Activated CD8-positive, alpha-beta T cell treated with anti-CD3 and anti-CD28 coated beads for 36 hours (primary cell): ENCODE measurements at regions not wholly inside any gene's neighbourhood (a gene's known extent, or its start where the extent isn't known, plus 50 kb on each side); places are given as distances from the start of the nearest gene placed in this dataset.
A peak's percentile ranks its signal among the peaks of the same experiment; 100 is the strongest.

ENCODE experiments used
- ATAC-seq: fragments of 200-7000 bp; cut with Tn5 transposase; one replicate; pipeline ENCODE4 v1.10.0; 2021; ENCODE audit warnings: mild to moderate bottlenecking, moderate library complexity
- CTCF ChIA-PET: fragments of 350-600 bp; sonication (Branson Sonifier 250); formaldehyde crosslinking; loops from one replicate; lab custom pipeline; 2021; ENCODE audit warnings: antibody characterized with exemption; lab: Charles Lee
- POLR2A ChIA-PET: fragments of 350-600 bp; sonication (Branson Sonifier 250); formaldehyde crosslinking; loops from one replicate; lab custom pipeline; 2021; ENCODE audit warnings: antibody characterized with exemption; lab: Charles Lee
- DNase-seq: peaks from one replicate; pipeline ENCODE4 v3.0.0-alpha.2; 2020
- H3K27ac Mint-ChIP-seq: one replicate; pipeline ENCODE4 v1.8.0; 2021; ENCODE audit warnings: mild to moderate bottlenecking, mixed read lengths
- H3K27me3 Mint-ChIP-seq: one replicate; pipeline ENCODE4 v1.8.0; 2021; ENCODE audit warnings: mixed read lengths
- H3K36me3 Mint-ChIP-seq: one replicate; pipeline ENCODE4 v1.8.0; 2021; ENCODE audit warnings: low read depth, mixed read lengths
- H3K4me1 Mint-ChIP-seq: one replicate; pipeline ENCODE4 v1.8.0; 2021; ENCODE audit warnings: low read depth, mixed read lengths
- H3K4me3 Mint-ChIP-seq: one replicate; pipeline ENCODE4 v1.8.0; 2021; ENCODE audit warnings: mild to moderate bottlenecking, moderate library complexity, mixed read lengths
- H3K9me3 Mint-ChIP-seq: one replicate; pipeline ENCODE4 v1.8.0; 2021; ENCODE audit warnings: mixed read lengths
- CTCF ChIP-seq: fragments of 200-600 bp; IDR thresholded peaks from one replicate; pipeline ENCODE4 v1.8.0; 2022; ENCODE audit warnings: antibody characterized with exemption, mild to moderate bottlenecking
- intact Hi-C: fragments of 100-400 bp; cut with micrococcal nuclease; formaldehyde crosslinking; loops from one replicate; pipeline ENCODE4 v1.10.0; 2022

- peak; percentile 58 for DNase-seq
- ChIA-PET POLR2A (interaction anchor here (0.9 kb wide), 1 partner anchor 57 kb away, joined by 3 read pairs; no protein-coding TSS in a partner anchor), CTCF (interaction anchor here (0.6 to 0.7 kb wide), 2 partner anchors 21 to 889 kb away, joined by 3 read pairs; no protein-coding TSS in a partner anchor)
- TF ChIP-seq CTCF = no peak
- H3K27me3 Mint-ChIP-seq = no peaks in the 10 kb centered on the region
- no peaks in the 10 kb centered on the region for H3K36me3 Mint-ChIP-seq
- peaks cover 29% of the 10 kb centered on the region for H3K4me1 Mint-ChIP-seq
- intact Hi-C loops = no loop called here
- H3K27ac Mint-ChIP-seq = peak overlapping the region; percentile 61
- H3K4me3 Mint-ChIP-seq = no peak overlapping the region
- ATAC-seq = peak; percentile 95
- H3K9me3 Mint-ChIP-seq = no peaks in the 10 kb centered on the region
Measured at GRCh38 chr10:89861584-89862301, 160.4 kb downstream of the KIF20B start.

- Mint-ChIP-seq H3K4me3 (no peak overlapping the region), H3K27ac (no peak overlapping the region), H3K36me3 (no peaks in the 10 kb centered on the region), H3K4me1 (peaks cover 3% of the 10 kb centered on the region), H3K27me3 (peaks cover 10% of the 10 kb centered on the region), H3K9me3 (no peaks in the 10 kb centered on the region)
- TF ChIP-seq CTCF = no peak
- DNase-seq = no peak
- intact Hi-C loops = no loop called here
- CTCF ChIA-PET = no interaction called here
- POLR2A ChIA-PET = no interaction called here
- no peak for ATAC-seq
Measured at GRCh38 chr10:89867964-89868363, 166.6 kb downstream of the KIF20B start.

- Mint-ChIP-seq H3K4me1 (no peaks in the 10 kb centered on the region), H3K4me3 (no peak overlapping the region), H3K27ac (no peak overlapping the region), H3K36me3 (no peaks in the 10 kb centered on the region), H3K27me3 (peaks cover 10% of the 10 kb centered on the region), H3K9me3 (no peaks in the 10 kb centered on the region)
- TF ChIP-seq CTCF = no peak
- intact Hi-C loops = no loop called here
- ChIA-PET CTCF (no interaction called here), POLR2A (no interaction called here)
- DNase-seq = no peak
- no peak for ATAC-seq
Measured at GRCh38 chr10:89869180-89869579, 167.8 kb downstream of the KIF20B start.

- no peak overlapping the region for H3K4me3 Mint-ChIP-seq
Measured at GRCh38 chr10:89869592-89870156, 168.3 kb downstream of the KIF20B start.

More at GRCh38 chr10:89869592-89870156, 168.3 kb downstream of the KIF20B start:
- ATAC-seq = no peak
- no peak for TF ChIP-seq CTCF
- Mint-ChIP-seq H3K27ac (no peak overlapping the region), H3K9me3 (no peaks in the 10 kb centered on the region), H3K27me3 (peaks cover 10% of the 10 kb centered on the region), H3K36me3 (no peaks in the 10 kb centered on the region), H3K4me1 (no peaks in the 10 kb centered on the region)
- intact Hi-C loops = no loop called here
- POLR2A ChIA-PET = no interaction called here
- CTCF ChIA-PET = no interaction called here
- DNase-seq = no peak
